HEK293 (cell line): ENCODE measurements at regions not wholly inside any gene's neighbourhood (a gene's known extent, or its start where the extent isn't known, plus 50 kb on each side); places are given as distances from the start of the nearest gene placed in this dataset.

Experiments used
- KLF7 ChIP-seq: fragments of 450-650 bp; formaldehyde crosslinking; IDR thresholded peaks from 2 replicates; pipeline ENCODE4 v1.5.1; 2016; ENCODE audit warnings: missing biosample characterization, missing genetic modification characterization, borderline replicate concordance
- ZNF114 ChIP-seq: fragments of 450-650 bp; formaldehyde crosslinking; IDR thresholded peaks from 2 replicates; pipeline ENCODE4 v1.5.0; 2017; ENCODE audit warnings: missing biosample characterization, missing genetic modification characterization
- ZNF138 ChIP-seq: fragments of 450-650 bp; formaldehyde crosslinking; IDR thresholded peaks from 2 replicates; pipeline ENCODE4 v1.5.1; 2016; ENCODE audit warnings: missing biosample characterization, missing genetic modification characterization, borderline replicate concordance
- ZNF184 ChIP-seq: fragments of 450-650 bp; IDR thresholded peaks from 2 replicates; pipeline ENCODE4 v1.5.1; 2018; ENCODE audit warnings: missing biosample characterization, mild to moderate bottlenecking, missing genetic modification characterization
- ZNF311 ChIP-seq: fragments of 450-650 bp; formaldehyde crosslinking; IDR thresholded peaks from 2 replicates; pipeline ENCODE4 v1.5.1; 2017; ENCODE audit warnings: missing biosample characterization, missing genetic modification characterization, borderline replicate concordance
- ZNF791 ChIP-seq: fragments of 450-650 bp; formaldehyde crosslinking; IDR thresholded peaks from 2 replicates; pipeline ENCODE4 v1.5.1; 2016; ENCODE audit warnings: missing biosample characterization, missing genetic modification characterization
- TF ChIP-seq, protein P1 (sequence below): fragments of 450-650 bp; formaldehyde crosslinking; IDR thresholded peaks from 2 replicates; pipeline ENCODE4 v1.5.1; 2016; ENCODE audit warnings: missing biosample characterization, missing genetic modification characterization, low read depth
- TF ChIP-seq, protein P2 (sequence below): fragments of 450-650 bp; formaldehyde crosslinking; IDR thresholded peaks from 2 replicates; pipeline ENCODE4 v1.5.1; 2016; ENCODE audit warnings: missing biosample characterization, missing genetic modification characterization
- TF ChIP-seq, protein P3 (sequence below): fragments of 450-650 bp; formaldehyde crosslinking; IDR thresholded peaks from 2 replicates; pipeline ENCODE4 v1.5.1; 2016; ENCODE audit warnings: missing biosample characterization, missing genetic modification characterization
- TF ChIP-seq, protein P4 (sequence below): fragments of 450-650 bp; formaldehyde crosslinking; IDR thresholded peaks from 2 replicates; pipeline ENCODE4 v1.5.1; 2016; ENCODE audit warnings: missing biosample characterization, missing genetic modification characterization
- TF ChIP-seq, protein P5 (sequence below): fragments of 450-650 bp; formaldehyde crosslinking; IDR thresholded peaks from 2 replicates; pipeline ENCODE4 v1.5.1; 2016; ENCODE audit warnings: missing biosample characterization, missing genetic modification characterization, low read depth

DNA sequence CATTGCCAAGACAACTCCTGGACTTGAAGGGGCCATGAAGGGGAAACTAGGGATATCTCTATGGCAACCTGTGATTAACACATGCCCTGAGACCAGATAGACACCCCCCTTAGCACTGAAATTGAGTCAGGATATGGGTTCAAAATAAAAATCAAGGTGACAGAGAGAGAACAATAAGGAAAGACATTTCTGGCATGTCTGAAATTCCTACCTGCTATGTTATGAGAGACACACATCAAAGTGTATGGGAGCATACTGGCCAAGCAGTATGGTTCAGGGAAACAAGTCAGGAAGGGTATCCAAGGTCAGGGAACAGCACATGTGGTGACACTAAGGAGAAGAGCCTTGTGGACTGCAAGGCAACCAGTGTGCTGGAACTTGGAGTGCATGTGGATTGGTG is 388.7 kb downstream of the SHQ1 start:
- TF ChIP-seq, protein P1, sequence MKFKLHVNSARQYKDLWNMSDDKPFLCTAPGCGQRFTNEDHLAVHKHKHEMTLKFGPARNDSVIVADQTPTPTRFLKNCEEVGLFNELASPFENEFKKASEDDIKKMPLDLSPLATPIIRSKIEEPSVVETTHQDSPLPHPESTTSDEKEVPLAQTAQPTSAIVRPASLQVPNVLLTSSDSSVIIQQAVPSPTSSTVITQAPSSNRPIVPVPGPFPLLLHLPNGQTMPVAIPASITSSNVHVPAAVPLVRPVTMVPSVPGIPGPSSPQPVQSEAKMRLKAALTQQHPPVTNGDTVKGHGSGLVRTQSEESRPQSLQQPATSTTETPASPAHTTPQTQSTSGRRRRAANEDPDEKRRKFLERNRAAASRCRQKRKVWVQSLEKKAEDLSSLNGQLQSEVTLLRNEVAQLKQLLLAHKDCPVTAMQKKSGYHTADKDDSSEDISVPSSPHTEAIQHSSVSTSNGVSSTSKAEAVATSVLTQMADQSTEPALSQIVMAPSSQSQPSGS (tag by site-specific recombination), result no peak
- TF ChIP-seq KLF7 (tag by site-specific recombination) (no peak), ZNF311 (tag by site-specific recombination) (no peak), ZNF138 (tag by site-specific recombination) (no peak), ZNF791 (no peak), ZNF184 (no peak), ZNF114 (tag by site-specific recombination) (no peak)
- TF ChIP-seq, protein P2, sequence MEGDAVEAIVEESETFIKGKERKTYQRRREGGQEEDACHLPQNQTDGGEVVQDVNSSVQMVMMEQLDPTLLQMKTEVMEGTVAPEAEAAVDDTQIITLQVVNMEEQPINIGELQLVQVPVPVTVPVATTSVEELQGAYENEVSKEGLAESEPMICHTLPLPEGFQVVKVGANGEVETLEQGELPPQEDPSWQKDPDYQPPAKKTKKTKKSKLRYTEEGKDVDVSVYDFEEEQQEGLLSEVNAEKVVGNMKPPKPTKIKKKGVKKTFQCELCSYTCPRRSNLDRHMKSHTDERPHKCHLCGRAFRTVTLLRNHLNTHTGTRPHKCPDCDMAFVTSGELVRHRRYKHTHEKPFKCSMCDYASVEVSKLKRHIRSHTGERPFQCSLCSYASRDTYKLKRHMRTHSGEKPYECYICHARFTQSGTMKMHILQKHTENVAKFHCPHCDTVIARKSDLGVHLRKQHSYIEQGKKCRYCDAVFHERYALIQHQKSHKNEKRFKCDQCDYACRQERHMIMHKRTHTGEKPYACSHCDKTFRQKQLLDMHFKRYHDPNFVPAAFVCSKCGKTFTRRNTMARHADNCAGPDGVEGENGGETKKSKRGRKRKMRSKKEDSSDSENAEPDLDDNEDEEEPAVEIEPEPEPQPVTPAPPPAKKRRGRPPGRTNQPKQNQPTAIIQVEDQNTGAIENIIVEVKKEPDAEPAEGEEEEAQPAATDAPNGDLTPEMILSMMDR (tag by site-specific recombination), result no peak
- TF ChIP-seq, protein P3, sequence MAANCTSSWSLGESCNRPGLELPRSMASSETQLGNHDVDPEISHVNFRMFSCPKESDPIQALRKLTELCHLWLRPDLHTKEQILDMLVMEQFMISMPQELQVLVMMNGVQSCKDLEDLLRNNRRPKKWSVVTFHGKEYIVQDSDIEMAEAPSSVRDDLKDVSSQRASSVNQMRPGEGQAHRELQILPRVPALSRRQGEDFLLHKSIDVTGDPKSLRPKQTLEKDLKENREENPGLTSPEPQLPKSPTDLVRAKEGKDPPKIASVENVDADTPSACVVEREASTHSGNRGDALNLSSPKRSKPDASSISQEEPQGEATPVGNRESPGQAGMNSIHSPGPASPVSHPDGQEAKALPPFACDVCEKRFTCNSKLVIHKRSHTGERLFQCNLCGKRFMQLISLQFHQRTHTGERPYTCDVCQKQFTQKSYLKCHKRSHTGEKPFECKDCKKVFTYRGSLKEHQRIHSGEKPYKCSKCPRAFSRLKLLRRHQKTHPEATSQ (tag by site-specific recombination), result no peak
- TF ChIP-seq, protein P4, sequence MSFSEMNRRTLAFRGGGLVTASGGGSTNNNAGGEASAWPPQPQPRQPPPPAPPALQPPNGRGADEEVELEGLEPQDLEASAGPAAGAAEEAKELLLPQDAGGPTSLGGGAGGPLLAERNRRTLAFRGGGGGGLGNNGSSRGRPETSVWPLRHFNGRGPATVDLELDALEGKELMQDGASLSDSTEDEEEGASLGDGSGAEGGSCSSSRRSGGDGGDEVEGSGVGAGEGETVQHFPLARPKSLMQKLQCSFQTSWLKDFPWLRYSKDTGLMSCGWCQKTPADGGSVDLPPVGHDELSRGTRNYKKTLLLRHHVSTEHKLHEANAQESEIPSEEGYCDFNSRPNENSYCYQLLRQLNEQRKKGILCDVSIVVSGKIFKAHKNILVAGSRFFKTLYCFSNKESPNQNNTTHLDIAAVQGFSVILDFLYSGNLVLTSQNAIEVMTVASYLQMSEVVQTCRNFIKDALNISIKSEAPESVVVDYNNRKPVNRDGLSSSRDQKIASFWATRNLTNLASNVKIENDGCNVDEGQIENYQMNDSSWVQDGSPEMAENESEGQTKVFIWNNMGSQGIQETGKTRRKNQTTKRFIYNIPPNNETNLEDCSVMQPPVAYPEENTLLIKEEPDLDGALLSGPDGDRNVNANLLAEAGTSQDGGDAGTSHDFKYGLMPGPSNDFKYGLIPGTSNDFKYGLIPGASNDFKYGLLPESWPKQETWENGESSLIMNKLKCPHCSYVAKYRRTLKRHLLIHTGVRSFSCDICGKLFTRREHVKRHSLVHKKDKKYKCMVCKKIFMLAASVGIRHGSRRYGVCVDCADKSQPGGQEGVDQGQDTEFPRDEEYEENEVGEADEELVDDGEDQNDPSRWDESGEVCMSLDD (tag by site-specific recombination), result no peak
- TF ChIP-seq, protein P5, sequence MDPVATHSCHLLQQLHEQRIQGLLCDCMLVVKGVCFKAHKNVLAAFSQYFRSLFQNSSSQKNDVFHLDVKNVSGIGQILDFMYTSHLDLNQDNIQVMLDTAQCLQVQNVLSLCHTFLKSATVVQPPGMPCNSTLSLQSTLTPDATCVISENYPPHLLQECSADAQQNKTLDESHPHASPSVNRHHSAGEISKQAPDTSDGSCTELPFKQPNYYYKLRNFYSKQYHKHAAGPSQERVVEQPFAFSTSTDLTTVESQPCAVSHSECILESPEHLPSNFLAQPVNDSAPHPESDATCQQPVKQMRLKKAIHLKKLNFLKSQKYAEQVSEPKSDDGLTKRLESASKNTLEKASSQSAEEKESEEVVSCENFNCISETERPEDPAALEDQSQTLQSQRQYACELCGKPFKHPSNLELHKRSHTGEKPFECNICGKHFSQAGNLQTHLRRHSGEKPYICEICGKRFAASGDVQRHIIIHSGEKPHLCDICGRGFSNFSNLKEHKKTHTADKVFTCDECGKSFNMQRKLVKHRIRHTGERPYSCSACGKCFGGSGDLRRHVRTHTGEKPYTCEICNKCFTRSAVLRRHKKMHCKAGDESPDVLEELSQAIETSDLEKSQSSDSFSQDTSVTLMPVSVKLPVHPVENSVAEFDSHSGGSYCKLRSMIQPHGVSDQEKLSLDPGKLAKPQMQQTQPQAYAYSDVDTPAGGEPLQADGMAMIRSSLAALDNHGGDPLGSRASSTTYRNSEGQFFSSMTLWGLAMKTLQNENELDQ (tag by site-specific recombination), result no peak
